ENCODE measurements at regions not wholly inside any gene's neighbourhood (a gene's known extent, or its start where the extent isn't known, plus 50 kb on each side); places are given as distances from the start of the nearest gene placed in this dataset.
A peak's percentile ranks its signal among the peaks of the same experiment; 100 is the strongest.

DNA sequence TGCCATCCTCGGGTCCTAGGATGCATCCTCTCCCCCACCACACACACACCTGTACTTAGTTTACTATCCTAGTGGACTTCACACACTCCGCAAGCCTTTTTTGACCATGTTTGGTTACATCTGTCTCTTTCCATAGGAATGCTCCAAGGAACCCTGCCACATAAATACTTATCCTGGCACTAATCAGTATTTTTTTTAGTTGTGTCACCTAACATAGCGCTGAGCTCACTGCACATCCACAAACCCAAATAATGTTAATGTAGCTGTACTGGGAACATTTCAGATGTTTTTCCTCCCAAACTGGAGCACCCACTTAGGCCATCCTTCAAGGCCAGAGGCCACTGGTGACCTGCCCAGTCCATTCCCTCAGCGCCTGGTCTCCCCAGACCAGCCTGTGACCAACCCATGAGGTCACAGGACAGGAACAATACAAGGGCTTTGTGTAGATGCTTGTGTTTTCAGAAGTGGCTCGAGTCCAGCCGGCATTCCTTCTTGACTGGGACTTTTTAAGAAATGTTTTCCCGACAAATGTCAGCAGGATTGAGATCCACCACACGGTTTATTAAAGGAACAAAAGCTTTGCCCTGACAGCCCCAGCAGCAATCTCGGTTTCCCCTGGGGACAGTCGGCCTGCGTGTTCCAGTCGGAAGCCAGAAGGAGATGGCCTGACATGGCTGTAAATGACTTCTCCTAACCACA, 181.4 kb downstream of the JCAD start:
- peak overlapping the region; percentile 33 to 52 (median 47) for H3K27ac ChIP-seq
- peak; percentile 77 to 84 for DNase-seq

GRCh38 chr10:29876008-29876555, 183.3 kb downstream of the JCAD start:
- Histone ChIP-seq H3K27me3 (no peaks in the 10 kb centered on the region), H3K4me1 (peaks cover 9 to 11% of the 10 kb centered on the region in 2 donors), H3K27ac (peak overlapping the region in 1 of 3 donors; percentile 23), H3K9me3 (no peaks in the 10 kb centered on the region), H3K36me3 (no peaks in the 10 kb centered on the region), H3K4me3 (replicated peaks in 1 of 3) (no peak overlapping the region)
- intact Hi-C loops (cut with DNase I) = no loop called here
- 88 to 89% methylated on average over 10 of the region's 10 CpGs for WGBS, 2 donors
- no peak for TF ChIP-seq POLR2A (IDR thresholded peaks at IDR 0.05)
- TF ChIP-seq, protein P1, sequence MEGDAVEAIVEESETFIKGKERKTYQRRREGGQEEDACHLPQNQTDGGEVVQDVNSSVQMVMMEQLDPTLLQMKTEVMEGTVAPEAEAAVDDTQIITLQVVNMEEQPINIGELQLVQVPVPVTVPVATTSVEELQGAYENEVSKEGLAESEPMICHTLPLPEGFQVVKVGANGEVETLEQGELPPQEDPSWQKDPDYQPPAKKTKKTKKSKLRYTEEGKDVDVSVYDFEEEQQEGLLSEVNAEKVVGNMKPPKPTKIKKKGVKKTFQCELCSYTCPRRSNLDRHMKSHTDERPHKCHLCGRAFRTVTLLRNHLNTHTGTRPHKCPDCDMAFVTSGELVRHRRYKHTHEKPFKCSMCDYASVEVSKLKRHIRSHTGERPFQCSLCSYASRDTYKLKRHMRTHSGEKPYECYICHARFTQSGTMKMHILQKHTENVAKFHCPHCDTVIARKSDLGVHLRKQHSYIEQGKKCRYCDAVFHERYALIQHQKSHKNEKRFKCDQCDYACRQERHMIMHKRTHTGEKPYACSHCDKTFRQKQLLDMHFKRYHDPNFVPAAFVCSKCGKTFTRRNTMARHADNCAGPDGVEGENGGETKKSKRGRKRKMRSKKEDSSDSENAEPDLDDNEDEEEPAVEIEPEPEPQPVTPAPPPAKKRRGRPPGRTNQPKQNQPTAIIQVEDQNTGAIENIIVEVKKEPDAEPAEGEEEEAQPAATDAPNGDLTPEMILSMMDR (IDR thresholded peaks at IDR 0.05) = no peak
- DNase-seq = no peak

More for the DNA sequence above, 181.4 kb downstream of the JCAD start:
- intact Hi-C loops (cut with DNase I) = no loop called here
- Histone ChIP-seq H3K4me1 (peaks cover 23% of the 10 kb centered on the region in 2 donors), H3K4me3 (replicated peaks in 1 of 3) (no peak overlapping the region), H3K9me3 (no peaks in the 10 kb centered on the region), H3K36me3 (no peaks in the 10 kb centered on the region), H3K27me3 (no peaks in the 10 kb centered on the region)
- 59 to 71% methylated on average over 12 of the region's 12 CpGs for WGBS, 2 donors
- no peak for TF ChIP-seq POLR2A (IDR thresholded peaks at IDR 0.05)

DNA sequence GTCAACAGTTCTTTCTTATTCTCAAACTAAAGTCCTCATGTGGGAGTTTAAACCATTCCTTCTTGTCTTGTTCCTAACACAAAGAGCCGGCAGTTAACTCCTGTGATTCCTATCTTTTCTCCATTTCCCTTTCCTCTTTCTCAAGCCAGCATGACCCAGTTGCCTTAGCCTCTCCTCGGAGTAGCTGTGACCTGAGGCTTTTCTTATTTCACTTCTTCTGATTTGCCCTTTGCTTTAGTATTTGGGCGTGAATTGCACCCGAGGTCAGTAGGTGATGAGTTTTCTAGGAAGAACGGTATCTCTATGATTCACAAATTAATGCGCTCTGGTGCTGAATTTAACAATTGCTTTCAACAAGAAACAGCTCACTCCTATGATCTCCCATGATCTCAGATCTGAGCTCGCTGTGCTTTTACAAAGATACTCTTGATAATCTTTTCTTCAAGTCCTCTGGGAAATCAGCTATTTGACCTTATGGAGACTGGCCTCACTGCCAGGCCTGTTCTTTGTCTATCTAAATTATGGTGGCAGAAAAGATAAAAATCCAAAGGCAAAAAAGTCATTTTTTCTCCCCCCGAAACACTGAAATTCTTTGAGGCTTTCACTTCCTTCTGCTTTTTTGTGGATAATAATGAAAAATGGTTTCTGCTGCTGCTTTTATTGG, 184.6 kb downstream of the JCAD start:
- peaks cover 9 to 11% of the 10 kb centered on the region in 2 donors for H3K4me1 ChIP-seq
- H3K4me3 ChIP-seq (replicated peaks in 1 of 3) = no peak overlapping the region
- peak overlapping the region in 1 of 3 donors; percentile 23 for H3K27ac ChIP-seq
- TF ChIP-seq, protein P1 (IDR thresholded peaks at IDR 0.05) = no peak
- TF ChIP-seq POLR2A (IDR thresholded peaks at IDR 0.05) = no peak
- no peaks in the 10 kb centered on the region for H3K36me3 ChIP-seq
- DNase-seq = no peak
- WGBS, 2 donors = 77 to 79% methylated on average over 8 of the region's 8 CpGs
- intact Hi-C loops (cut with DNase I) = no loop called here
- no peaks in the 10 kb centered on the region for H3K9me3 ChIP-seq
- H3K27me3 ChIP-seq = no peaks in the 10 kb centered on the region

GRCh38 chr10:29873941-29874484, 185.4 kb downstream of the JCAD start:
- H3K9me3 ChIP-seq = no peaks in the 10 kb centered on the region
- TF ChIP-seq, protein P1 (IDR thresholded peaks at IDR 0.05) = no peak
- TF ChIP-seq POLR2A (IDR thresholded peaks at IDR 0.05) = no peak
- intact Hi-C loops (cut with DNase I) = no loop called here

GRCh38 chr10:29870522-29871044, 188.8 kb downstream of the JCAD start:
- intact Hi-C loops (cut with DNase I) = no loop called here
- TF ChIP-seq, protein P1 (IDR thresholded peaks at IDR 0.05) = no peak
- no peak for TF ChIP-seq POLR2A (IDR thresholded peaks at IDR 0.05)
- Histone ChIP-seq H3K36me3 (no peaks in the 10 kb centered on the region), H3K4me1 (peaks cover 12 to 15% of the 10 kb centered on the region in 2 donors), H3K4me3 (replicated peaks in 1 of 3) (no peak overlapping the region), H3K27me3 (no peaks in the 10 kb centered on the region), H3K9me3 (no peaks in the 10 kb centered on the region), H3K27ac (no peak overlapping the region)
- no peak for DNase-seq
- WGBS, 2 donors = 97% methylated on average over 2 of the region's 2 CpGs

More at GRCh38 chr10:29873941-29874484, 185.4 kb downstream of the JCAD start:
- Histone ChIP-seq H3K4me1 (peaks cover 9 to 11% of the 10 kb centered on the region in 2 donors), H3K27me3 (no peaks in the 10 kb centered on the region), H3K36me3 (no peaks in the 10 kb centered on the region), H3K27ac (no peak overlapping the region), H3K4me3 (replicated peaks in 1 of 3) (no peak overlapping the region)
- no peak for DNase-seq
- WGBS, 2 donors = 70 to 89% methylated on average over 1 of the region's 1 CpG

All from thyroid gland (tissue), 4 donors.